ENCODE measurements at regions not wholly inside any gene's neighbourhood (a gene's known extent, or its start where the extent isn't known, plus 50 kb on each side); places are given as distances from the start of the nearest gene placed in this dataset.

DNA sequence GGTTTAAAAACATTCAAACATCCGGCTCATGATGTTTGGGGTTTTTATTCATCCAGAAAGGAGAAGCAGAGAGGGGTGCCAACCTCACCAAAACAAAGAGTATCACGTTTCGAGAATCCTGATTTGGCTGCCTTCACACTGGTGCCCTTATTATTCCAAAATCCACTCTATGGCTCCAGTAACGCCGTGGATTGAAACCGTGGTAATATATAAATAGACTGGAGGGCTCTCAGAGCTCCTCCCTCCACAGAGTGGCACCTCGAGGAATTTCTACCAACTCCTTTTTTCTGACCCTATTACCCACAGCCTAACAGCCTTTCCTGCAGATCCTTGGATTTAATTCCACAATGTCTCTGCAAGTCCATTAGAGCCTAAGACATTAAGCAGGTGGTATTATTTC is 353.6 kb downstream of the CRPPA start:
- TF ChIP-seq, protein P1, sequence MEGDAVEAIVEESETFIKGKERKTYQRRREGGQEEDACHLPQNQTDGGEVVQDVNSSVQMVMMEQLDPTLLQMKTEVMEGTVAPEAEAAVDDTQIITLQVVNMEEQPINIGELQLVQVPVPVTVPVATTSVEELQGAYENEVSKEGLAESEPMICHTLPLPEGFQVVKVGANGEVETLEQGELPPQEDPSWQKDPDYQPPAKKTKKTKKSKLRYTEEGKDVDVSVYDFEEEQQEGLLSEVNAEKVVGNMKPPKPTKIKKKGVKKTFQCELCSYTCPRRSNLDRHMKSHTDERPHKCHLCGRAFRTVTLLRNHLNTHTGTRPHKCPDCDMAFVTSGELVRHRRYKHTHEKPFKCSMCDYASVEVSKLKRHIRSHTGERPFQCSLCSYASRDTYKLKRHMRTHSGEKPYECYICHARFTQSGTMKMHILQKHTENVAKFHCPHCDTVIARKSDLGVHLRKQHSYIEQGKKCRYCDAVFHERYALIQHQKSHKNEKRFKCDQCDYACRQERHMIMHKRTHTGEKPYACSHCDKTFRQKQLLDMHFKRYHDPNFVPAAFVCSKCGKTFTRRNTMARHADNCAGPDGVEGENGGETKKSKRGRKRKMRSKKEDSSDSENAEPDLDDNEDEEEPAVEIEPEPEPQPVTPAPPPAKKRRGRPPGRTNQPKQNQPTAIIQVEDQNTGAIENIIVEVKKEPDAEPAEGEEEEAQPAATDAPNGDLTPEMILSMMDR (conservative IDR thresholded peaks at IDR 0.05; ENCODE audit: low read depth, low read length) = no peak
- TF ChIP-seq FOS (IDR thresholded peaks at IDR 0.05; ENCODE audit: low read depth, low read length) (no peak), RAD21 (IDR thresholded peaks at IDR 0.05; ENCODE audit: low read length) (no peak), MAFK (IDR thresholded peaks at IDR 0.05; ENCODE audit: low read depth, low read length) (no peak), RCOR1 (IDR thresholded peaks at IDR 0.05; ENCODE audit: insufficient replicate concordance, low read length) (no peak)
